ENCODE measurements at regions not wholly inside any gene's neighbourhood (a gene's known extent, or its start where the extent isn't known, plus 50 kb on each side); places are given as distances from the start of the nearest gene placed in this dataset.
"Not testable (repeated sequence)": the region's sequence is repeated elsewhere in the genome, so short reads cannot be mapped to it uniquely, and the experiment has no call there.

DNA sequence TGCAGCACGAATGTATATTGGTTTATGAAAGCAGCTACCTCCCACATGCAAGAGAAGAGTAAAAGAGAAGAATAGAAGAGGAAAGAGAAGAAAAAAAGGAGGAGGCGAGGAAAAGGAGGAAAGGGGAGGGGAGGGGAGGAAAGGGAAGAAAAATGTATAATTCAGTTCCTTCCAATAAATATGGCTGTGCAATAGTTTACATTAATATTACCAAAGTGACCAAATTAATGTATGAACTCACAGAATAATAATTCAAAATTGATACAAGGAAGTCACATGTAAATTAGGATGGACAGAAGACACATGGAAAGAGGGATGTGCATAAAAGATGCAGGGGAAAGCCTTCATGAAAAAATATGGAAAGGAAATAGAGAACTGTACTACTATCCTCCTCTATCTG, 172.5 kb downstream of the SLC38A4 start:
- Histone ChIP-seq H3K4me2 (ENCODE audit: low read length) (no peak overlapping the region), H3K4me1 (ENCODE audit: control insufficient read depth, insufficient read depth, low read length) (peaks cover 14% of the 10 kb centered on the region), H3K27me3 (ENCODE audit: control insufficient read depth, insufficient read depth, low read length) (no peaks in the 10 kb centered on the region), H3K36me3 (ENCODE audit: insufficient read depth, low read length) (no peaks in the 10 kb centered on the region), H3K4me3 (ENCODE audit: low read length) (no peak overlapping the region), H3K9ac (ENCODE audit: low read depth, low read length) (no peak overlapping the region), H3K9me3 (replicated peaks; ENCODE audit: low read length) (no peaks in the 10 kb centered on the region)

DNA sequence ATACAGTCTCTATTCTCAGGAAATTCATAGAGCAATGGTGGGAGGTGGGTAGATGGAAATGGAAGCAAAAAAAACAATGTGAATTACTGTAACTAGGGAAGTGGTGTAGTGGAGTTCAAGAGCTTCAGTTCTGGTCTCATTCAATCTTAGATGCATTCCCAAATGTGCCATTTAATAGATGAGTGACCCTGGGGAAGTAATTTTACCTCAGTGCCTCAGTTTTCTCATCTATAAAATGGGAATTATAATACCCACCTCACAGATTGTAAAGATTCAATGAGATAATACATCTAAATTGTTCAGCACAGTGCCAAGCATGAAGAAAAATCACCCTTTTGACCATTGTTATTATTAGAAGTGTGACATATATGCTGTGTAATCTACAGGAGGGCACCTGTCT, 173.1 kb downstream of the SLC38A4 start:
- H3K36me3 ChIP-seq (ENCODE audit: insufficient read depth, low read length): no peaks in the 10 kb centered on the region
- H3K9me3 ChIP-seq (replicated peaks; ENCODE audit: low read length): no peaks in the 10 kb centered on the region
- peaks cover 8% of the 10 kb centered on the region for H3K4me1 ChIP-seq (ENCODE audit: control insufficient read depth, insufficient read depth, low read length)
- no peaks in the 10 kb centered on the region for H3K27me3 ChIP-seq (ENCODE audit: control insufficient read depth, insufficient read depth, low read length)
- H3K9ac ChIP-seq (ENCODE audit: low read depth, low read length): no peak overlapping the region
- H3K4me3 ChIP-seq (ENCODE audit: low read length): no peak overlapping the region
- no peak overlapping the region for H3K4me2 ChIP-seq (ENCODE audit: low read length)

DNA sequence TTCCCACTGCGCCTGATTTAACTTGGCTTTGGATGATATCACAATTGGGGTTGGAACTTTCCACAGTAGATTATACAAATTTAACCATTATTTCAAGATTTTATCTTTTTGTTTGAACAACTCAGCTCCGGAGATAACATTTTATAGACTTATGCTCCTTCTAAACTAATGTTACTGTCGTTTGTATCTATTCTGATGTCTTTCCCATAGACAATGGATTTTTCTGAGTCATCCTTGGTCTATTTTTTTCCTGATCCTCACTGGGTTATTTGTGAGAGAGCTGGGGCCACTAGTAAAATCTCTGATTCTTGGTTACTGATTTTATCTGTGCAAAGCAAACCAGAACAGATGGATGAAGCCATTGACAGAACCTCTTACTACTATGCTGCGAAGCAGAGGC, 175.1 kb downstream of the SLC38A4 start:
- no peaks in the 10 kb centered on the region for H3K4me1 ChIP-seq (ENCODE audit: control insufficient read depth, insufficient read depth, low read length)
- no peaks in the 10 kb centered on the region for H3K9me3 ChIP-seq (replicated peaks; ENCODE audit: low read length)
- H3K27me3 ChIP-seq (ENCODE audit: control insufficient read depth, insufficient read depth, low read length): no peaks in the 10 kb centered on the region
- no peak overlapping the region for H3K4me2 ChIP-seq (ENCODE audit: low read length)
- H3K9ac ChIP-seq (ENCODE audit: low read depth, low read length): no peak overlapping the region
- no peaks in the 10 kb centered on the region for H3K36me3 ChIP-seq (ENCODE audit: insufficient read depth, low read length)
- no peak overlapping the region for H3K4me3 ChIP-seq (ENCODE audit: low read length)

DNA sequence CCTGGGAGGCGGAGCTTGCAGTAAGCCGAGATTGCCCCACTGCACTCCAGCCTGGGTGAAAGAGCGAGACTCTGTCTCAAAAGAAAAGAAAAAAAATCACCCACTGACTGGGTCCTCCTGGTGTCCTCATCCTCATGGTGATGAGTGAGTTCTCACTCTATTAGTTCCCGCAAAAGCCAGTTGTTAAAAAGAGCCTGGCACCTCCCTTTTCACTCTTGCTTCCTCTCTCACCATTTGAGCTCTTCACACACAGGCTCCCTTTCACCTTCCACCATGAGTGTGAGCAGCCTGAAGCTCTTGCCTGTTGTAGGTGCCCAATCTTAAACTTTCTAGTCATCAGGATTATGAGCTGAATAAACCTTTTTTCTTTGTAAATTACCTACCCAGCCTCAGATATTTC, 176.4 kb downstream of the SLC38A4 start:
- Histone ChIP-seq H3K4me2 (ENCODE audit: low read length) (no peak overlapping the region), H3K9me3 (replicated peaks; ENCODE audit: low read length) (no peaks in the 10 kb centered on the region), H3K27me3 (ENCODE audit: control insufficient read depth, insufficient read depth, low read length) (no peaks in the 10 kb centered on the region), H3K4me3 (ENCODE audit: low read length) (no peak overlapping the region), H3K4me1 (ENCODE audit: control insufficient read depth, insufficient read depth, low read length) (no peaks in the 10 kb centered on the region), H3K9ac (ENCODE audit: low read depth, low read length) (no peak overlapping the region), H3K36me3 (ENCODE audit: insufficient read depth, low read length) (no peaks in the 10 kb centered on the region)

DNA sequence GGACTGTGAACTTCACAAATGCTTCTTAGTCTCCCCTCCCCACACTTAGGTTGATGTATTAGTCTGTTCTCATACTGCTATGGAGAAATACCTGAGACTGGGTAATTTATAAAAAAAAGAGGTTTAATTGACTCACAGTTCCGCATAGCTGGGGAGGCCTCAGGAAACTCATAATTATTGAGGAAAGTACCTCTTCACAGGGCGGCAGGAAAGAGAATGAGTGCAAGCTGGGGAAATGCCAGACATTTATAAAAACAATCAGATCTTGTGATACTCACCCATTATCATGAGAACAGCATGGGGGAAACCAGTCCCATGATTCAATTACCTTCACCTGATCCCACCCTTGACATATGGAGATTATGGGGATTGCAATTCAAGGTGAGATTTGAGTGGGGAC, 178.8 kb downstream of the SLC38A4 start:
- Histone ChIP-seq H3K27me3 (ENCODE audit: control insufficient read depth, insufficient read depth, low read length) (no peaks in the 10 kb centered on the region), H3K4me1 (ENCODE audit: control insufficient read depth, insufficient read depth, low read length) (no peaks in the 10 kb centered on the region), H3K36me3 (ENCODE audit: insufficient read depth, low read length) (no peaks in the 10 kb centered on the region), H3K9me3 (replicated peaks; ENCODE audit: low read length) (no peaks in the 10 kb centered on the region), H3K4me3 (ENCODE audit: low read length) (no peak overlapping the region), H3K9ac (ENCODE audit: low read depth, low read length) (no peak overlapping the region), H3K4me2 (ENCODE audit: low read length) (no peak overlapping the region)

DNA sequence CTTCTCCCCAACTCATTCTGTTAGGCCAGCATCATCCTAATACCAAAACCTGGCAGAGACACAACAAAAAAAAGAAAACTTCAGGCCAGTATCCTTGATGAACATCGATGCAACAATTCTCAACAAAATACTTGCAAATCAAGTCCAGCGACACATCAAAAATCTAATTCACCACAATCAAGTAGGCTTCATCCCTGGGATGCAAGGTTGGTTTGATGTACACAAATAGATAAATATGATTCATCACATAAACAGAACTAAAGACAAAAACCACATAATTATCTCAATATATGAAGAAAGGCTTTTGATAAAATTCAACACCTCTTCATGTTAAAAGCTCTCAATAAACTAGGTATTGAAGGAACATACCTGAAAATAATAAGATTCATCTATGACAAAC, 184.1 kb downstream of the SLC38A4 start:
- not testable (repeated sequence) for H3K4me3 ChIP-seq (ENCODE audit: low read length); H3K4me1 ChIP-seq (ENCODE audit: control insufficient read depth, insufficient read depth, low read length); H3K9ac ChIP-seq (ENCODE audit: low read depth, low read length); H3K4me2 ChIP-seq (ENCODE audit: low read length); H3K36me3 ChIP-seq (ENCODE audit: insufficient read depth, low read length); H3K27me3 ChIP-seq (ENCODE audit: control insufficient read depth, insufficient read depth, low read length); H3K9me3 ChIP-seq (replicated peaks; ENCODE audit: low read length)

DNA sequence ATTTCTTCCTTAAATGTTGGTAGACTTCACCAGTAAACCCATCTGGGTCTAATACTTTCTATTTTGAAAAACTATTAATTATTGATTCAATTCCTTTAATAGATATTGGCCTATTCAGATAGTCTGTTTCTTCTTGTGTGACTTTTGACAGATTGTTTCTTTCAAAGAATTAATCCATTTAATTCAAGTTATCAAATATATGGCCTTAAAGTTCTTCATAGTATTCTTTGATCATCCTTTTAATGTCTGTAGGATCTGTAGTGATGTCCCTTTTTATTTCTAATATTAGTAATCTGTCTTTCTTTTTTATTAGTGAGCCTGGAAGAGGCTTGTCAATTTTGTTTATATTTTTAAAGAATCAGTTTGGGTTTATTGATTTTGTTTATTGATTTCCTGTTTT, 190.0 kb downstream of the SLC38A4 start:
- peaks cover 10% of the 10 kb centered on the region for H3K4me1 ChIP-seq (ENCODE audit: control insufficient read depth, insufficient read depth, low read length)
- H3K27me3 ChIP-seq (ENCODE audit: control insufficient read depth, insufficient read depth, low read length): no peaks in the 10 kb centered on the region
- no peak overlapping the region for H3K4me3 ChIP-seq (ENCODE audit: low read length)
- no peak overlapping the region for H3K9ac ChIP-seq (ENCODE audit: low read depth, low read length)
- no peaks in the 10 kb centered on the region for H3K36me3 ChIP-seq (ENCODE audit: insufficient read depth, low read length)
- no peak overlapping the region for H3K4me2 ChIP-seq (ENCODE audit: low read length)
- peaks cover 4% of the 10 kb centered on the region for H3K9me3 ChIP-seq (replicated peaks; ENCODE audit: low read length)

DNA sequence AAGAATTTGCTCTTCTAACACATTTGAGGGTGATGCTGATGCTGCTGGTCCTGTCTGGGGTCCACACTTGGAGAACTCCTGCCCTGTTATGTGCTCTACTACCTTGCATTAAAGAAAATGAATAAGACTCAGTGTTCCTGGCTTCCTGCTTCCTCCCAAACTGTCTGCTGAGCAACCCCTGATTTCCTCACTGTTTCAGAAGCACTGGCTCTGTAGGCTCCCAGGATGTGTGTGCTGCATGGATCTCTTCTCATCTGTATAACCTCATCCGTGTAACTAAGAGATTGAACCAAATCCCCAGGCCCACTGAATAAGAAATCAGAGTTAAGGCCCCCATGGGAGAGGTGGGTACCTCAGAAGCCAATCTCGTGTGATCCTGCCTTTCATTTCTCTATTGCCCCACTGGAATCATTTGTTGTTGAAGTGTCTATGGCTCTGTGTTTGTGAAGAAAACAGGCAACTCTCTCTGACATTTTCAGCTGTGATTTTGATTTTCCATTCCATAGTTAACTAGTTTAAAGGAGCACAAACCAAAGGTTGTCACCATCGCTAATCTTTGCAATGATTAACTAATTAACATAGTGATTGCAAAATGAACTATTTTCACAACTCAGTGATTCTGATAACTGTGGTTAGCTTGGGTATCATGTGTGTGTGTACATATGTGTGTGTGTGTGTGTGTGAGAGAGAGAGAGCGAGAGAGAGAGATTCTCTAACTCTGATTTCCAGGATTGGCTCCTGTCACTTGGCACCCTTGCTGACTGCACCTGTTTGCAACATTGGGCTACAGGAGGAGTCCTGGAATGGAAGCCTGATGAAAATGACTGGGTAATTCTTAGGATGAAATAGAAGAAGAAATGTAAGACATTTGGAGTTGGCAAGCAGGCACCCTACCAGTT, 196.2 kb downstream of the SLC38A4 start:
- H3K27me3 ChIP-seq (ENCODE audit: control insufficient read depth, insufficient read depth, low read length): no peaks in the 10 kb centered on the region
- peaks cover 10% of the 10 kb centered on the region for H3K4me1 ChIP-seq (ENCODE audit: control insufficient read depth, insufficient read depth, low read length)
- no peak overlapping the region for H3K9ac ChIP-seq (ENCODE audit: low read depth, low read length)
- H3K4me3 ChIP-seq (ENCODE audit: low read length): no peak overlapping the region
- no peaks in the 10 kb centered on the region for H3K9me3 ChIP-seq (replicated peaks; ENCODE audit: low read length)
- no peak overlapping the region for H3K4me2 ChIP-seq (ENCODE audit: low read length)
- H3K36me3 ChIP-seq (ENCODE audit: insufficient read depth, low read length): no peaks in the 10 kb centered on the region

DNA sequence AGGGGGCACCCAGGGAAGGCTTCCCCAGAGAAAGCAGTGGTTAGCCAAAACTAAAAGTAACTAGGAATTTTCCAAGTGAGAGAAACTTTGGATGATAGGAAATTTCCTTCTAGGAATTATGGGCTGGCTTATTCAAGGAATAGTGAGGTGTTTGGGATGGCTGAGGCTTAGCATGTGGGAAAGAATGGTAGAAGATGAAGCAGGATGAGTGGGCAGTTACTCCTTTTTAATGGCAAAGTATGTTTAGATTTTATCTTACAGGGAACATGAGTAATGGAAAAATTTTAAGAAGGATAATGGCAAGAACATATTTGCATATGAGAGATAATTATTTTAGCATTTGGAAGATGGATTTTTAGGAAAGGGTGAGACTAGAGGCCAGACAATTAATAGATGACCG, 197.6 kb downstream of the SLC38A4 start:
- Histone ChIP-seq H3K4me2 (ENCODE audit: low read length) (no peak overlapping the region), H3K9ac (ENCODE audit: low read depth, low read length) (no peak overlapping the region), H3K36me3 (ENCODE audit: insufficient read depth, low read length) (no peaks in the 10 kb centered on the region), H3K27me3 (ENCODE audit: control insufficient read depth, insufficient read depth, low read length) (no peaks in the 10 kb centered on the region), H3K4me3 (ENCODE audit: low read length) (no peak overlapping the region), H3K4me1 (ENCODE audit: control insufficient read depth, insufficient read depth, low read length) (peaks cover 10% of the 10 kb centered on the region), H3K9me3 (replicated peaks; ENCODE audit: low read length) (no peaks in the 10 kb centered on the region)

DNA sequence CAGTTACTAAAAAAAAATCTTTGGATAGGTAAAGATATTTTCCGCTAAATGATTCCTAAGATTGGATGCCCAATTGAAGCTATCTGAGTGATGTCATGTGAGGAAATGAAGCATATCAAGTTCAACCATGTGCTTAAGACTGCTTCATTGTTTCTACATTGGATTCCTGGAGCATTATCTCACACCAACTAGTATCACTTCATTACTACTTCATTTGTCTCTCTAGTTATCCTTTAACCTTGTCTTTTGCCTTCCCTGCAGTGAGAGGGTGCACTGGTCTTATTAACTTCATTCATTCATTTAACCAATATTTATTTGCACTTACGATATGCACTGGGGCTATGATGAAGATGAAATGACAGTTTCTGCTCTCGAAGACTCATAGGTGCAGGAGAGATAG, 198.1 kb downstream of the SLC38A4 start:
- no peak overlapping the region for H3K4me3 ChIP-seq (ENCODE audit: low read length)
- H3K36me3 ChIP-seq (ENCODE audit: insufficient read depth, low read length): no peaks in the 10 kb centered on the region
- no peak overlapping the region for H3K4me2 ChIP-seq (ENCODE audit: low read length)
- no peak overlapping the region for H3K9ac ChIP-seq (ENCODE audit: low read depth, low read length)
- H3K4me1 ChIP-seq (ENCODE audit: control insufficient read depth, insufficient read depth, low read length): peaks cover 10% of the 10 kb centered on the region
- no peaks in the 10 kb centered on the region for H3K27me3 ChIP-seq (ENCODE audit: control insufficient read depth, insufficient read depth, low read length)
- H3K9me3 ChIP-seq (replicated peaks; ENCODE audit: low read length): no peaks in the 10 kb centered on the region

DNA sequence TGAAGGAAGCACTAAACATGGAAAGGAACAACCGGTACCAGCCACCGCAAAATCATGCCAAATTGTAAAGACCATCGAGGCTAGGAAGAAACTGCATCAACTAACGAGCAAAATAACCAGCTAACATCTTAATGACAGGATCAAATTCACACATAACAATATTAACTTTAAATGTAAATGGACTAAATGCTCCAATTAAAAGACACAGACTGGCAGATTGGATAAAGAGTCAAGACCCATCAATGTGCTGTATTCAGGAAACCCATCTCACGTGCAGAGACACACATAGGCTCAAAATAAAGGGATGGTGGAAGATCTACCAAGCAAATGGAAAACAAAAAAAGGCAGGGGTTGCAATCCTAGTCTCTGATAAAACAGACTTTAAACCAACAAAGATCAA, 206.3 kb downstream of the SLC38A4 start:
- H3K4me2 ChIP-seq (ENCODE audit: low read length); H3K9ac ChIP-seq (ENCODE audit: low read depth, low read length); H3K4me1 ChIP-seq (ENCODE audit: control insufficient read depth, insufficient read depth, low read length); H3K36me3 ChIP-seq (ENCODE audit: insufficient read depth, low read length); H3K27me3 ChIP-seq (ENCODE audit: control insufficient read depth, insufficient read depth, low read length); H3K4me3 ChIP-seq (ENCODE audit: low read length); H3K9me3 ChIP-seq (replicated peaks; ENCODE audit: low read length): not testable (repeated sequence)

DNA sequence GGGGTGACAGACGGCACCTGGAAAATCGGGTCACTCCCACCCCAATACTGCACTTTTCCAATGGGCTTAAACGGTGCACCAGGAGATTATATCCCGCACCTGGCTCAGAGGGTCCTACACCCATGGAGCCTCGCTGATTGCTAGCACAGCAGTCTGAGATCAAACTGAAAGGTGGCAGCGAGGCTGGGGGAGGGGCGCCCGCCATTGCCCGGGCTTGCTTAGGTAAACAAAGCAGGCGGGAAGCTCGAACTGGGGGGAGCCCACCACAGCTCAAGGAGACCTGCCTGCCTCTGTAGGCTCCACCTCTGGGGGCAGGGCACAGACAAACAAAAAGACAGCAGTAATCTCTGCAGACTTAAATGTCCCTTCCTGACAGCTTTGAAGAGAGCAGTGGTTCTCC, 208.1 kb downstream of the SLC38A4 start:
- H3K36me3 ChIP-seq (ENCODE audit: insufficient read depth, low read length); H3K9ac ChIP-seq (ENCODE audit: low read depth, low read length); H3K4me2 ChIP-seq (ENCODE audit: low read length): not testable (repeated sequence)

More for the DNA sequence above, 208.1 kb downstream of the SLC38A4 start:
- H3K4me3 ChIP-seq (ENCODE audit: low read length); H3K4me1 ChIP-seq (ENCODE audit: control insufficient read depth, insufficient read depth, low read length); H3K9me3 ChIP-seq (replicated peaks; ENCODE audit: low read length); H3K27me3 ChIP-seq (ENCODE audit: control insufficient read depth, insufficient read depth, low read length): not testable (repeated sequence)
